ENCODE measurements at regions not wholly inside any gene's neighbourhood (a gene's known extent, or its start where the extent isn't known, plus 50 kb on each side); places are given as distances from the start of the nearest gene placed in this dataset.

DNA sequence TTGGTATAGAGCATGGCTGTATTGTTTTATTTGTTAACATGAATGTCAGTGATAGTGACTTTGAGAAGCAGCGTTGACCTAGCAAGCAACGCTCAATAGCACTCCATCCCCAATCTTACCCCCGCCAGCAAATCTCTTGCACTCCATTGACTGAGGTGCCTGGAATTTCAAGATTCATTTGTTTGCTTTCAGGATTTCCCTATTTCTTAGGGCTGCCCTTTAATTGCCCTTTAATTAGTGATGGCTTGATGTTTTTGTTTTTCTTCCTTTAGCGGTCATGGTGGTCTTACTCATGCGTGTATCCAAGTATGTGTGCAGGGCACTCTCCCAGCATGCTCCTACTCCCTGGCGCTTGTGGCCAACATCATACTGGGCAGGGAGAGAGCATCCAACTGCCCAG lies 216.8 kb upstream of the TBL1XR1 start:
- no peaks in the 10 kb centered on the region for H3K36me3 ChIP-seq (replicated peaks in 1 of 2; ENCODE audit: control insufficient read depth in 1 of 2, insufficient read depth in 2 of 2, low read length in 2 of 2)
- intact Hi-C loops (cut with micrococcal nuclease; ENCODE audit: unreplicated experiment) = no loop called here
- no peaks in the 10 kb centered on the region for H4K20me1 ChIP-seq (ENCODE audit: insufficient read depth, low read length)
- DNase-seq (ENCODE audit: low spot score) (no peak), FAIRE-seq (no peak), ATAC-seq (no peak)
- in situ Hi-C loops (cut with HindIII; ENCODE audit: extremely low pct_ligation_motif_present, low pct_unique_long_range_greater_than_20kb) = no loop called here
- H3K79me2 ChIP-seq (ENCODE audit: insufficient read depth, low read length) = no peaks in the 10 kb centered on the region
- WGBS (ENCODE audit: low lambda C conversion rate) = 75% methylated on average over 6 of the region's 6 CpGs
- H3K9me3 ChIP-seq (ENCODE audit: low read length) = no peaks in the 10 kb centered on the region
- ChIA-PET POLR2A (no interaction called here), CTCF (ENCODE audit: low intra/inter-chr PET ratio, low total read pairs) (no interaction called here)
- TF ChIP-seq CAMTA2 (CRISPR knock-in tag; IDR thresholded peaks at IDR 0.05; ENCODE audit: borderline replicate concordance) (no peak), HNRNPH1 (optimal IDR thresholded peaks at IDR 0.05; ENCODE audit: low read depth, low read length) (no peak), LRRFIP1 (CRISPR knock-in tag; conservative IDR thresholded peaks at IDR 0.05) (no peak), ZNF484 (CRISPR knock-in tag; IDR thresholded peaks at IDR 0.05; ENCODE audit: borderline replicate concordance, low read depth) (no peak), NFIC (IDR thresholded peaks at IDR 0.05; ENCODE audit: low read length) (no peak), RFXAP (CRISPR knock-in tag; IDR thresholded peaks at IDR 0.05; ENCODE audit: borderline replicate concordance) (no peak), ZFP1 (CRISPR knock-in tag; IDR thresholded peaks at IDR 0.05) (no peak), AHDC1 (CRISPR knock-in tag; IDR thresholded peaks at IDR 0.05; ENCODE audit: borderline replicate concordance) (no peak), REPIN1 (CRISPR knock-in tag; IDR thresholded peaks at IDR 0.05; ENCODE audit: borderline replicate concordance, low read depth) (no peak), ZNF180 (CRISPR knock-in tag; IDR thresholded peaks at IDR 0.05; ENCODE audit: borderline replicate concordance, low read depth) (no peak), NR2F2 (IDR thresholded peaks at IDR 0.05; ENCODE audit: borderline replicate concordance, low read depth) (no peak), ZNF615 (CRISPR knock-in tag; IDR thresholded peaks at IDR 0.05; ENCODE audit: borderline replicate concordance) (no peak)
- H3K4me3 ChIP-seq (replicated peaks in 1 of 3; ENCODE audit: insufficient read depth in 1 of 3, low read depth in 2 of 3, low read length in 3 of 3) = no peak overlapping the region
- no TSS peak for BruUV-seq (replicated peaks)
- H3K9ac ChIP-seq (ENCODE audit: insufficient read depth, low read depth, low read length) = no peak overlapping the region
- peaks cover 8% of the 10 kb centered on the region; the same call in 1 of the 2 replicates for H3K4me1 ChIP-seq (ENCODE audit: insufficient read depth, low read length)
- no peak overlapping the region for H2AFZ ChIP-seq (ENCODE audit: low read length)
- H3K4me2 ChIP-seq (ENCODE audit: low read depth, low read length) = no peak overlapping the region
- no peaks in the 10 kb centered on the region; a peak in 1 of 5 replicates for H3K27me3 ChIP-seq (ENCODE audit: control insufficient read depth in 1 of 2, insufficient read depth in 2 of 2, low read length in 2 of 2)
- no peak overlapping the region for H3K27ac ChIP-seq (ENCODE audit: extremely low read length, insufficient read depth, low read length)
